HG03066 (cell line): ENCODE measurements at regions not wholly inside any gene's neighbourhood (a gene's known extent, or its start where the extent isn't known, plus 50 kb on each side); places are given as distances from the start of the nearest gene placed in this dataset.
"Not testable (repeated sequence)": the region's sequence is repeated elsewhere in the genome, so short reads cannot be mapped to it uniquely, and the experiment has no call there.

Experiments used
- ATAC-seq: cut with Tn5 transposase; IDR thresholded peaks from one replicate; pipeline ENCODE4 v1.9.1; 2021; ENCODE audit warnings: low read depth; ENCODE audit not compliant: unreplicated experiment

- no peak for ATAC-seq
Observed at GRCh38 chr5:116724971-116725370, 150.3 kb upstream of the SEMA6A start.

- no peak for ATAC-seq
Observed at GRCh38 chr5:116722651-116723050, 148.0 kb upstream of the SEMA6A start.

GRCh38 chr5:116719106-116719505, 144.5 kb upstream of the SEMA6A start:
- ATAC-seq, result no peak

GRCh38 chr5:116718317-116718716, 143.7 kb upstream of the SEMA6A start:
- ATAC-seq, result no peak

GRCh38 chr5:116709082-116709481, 134.5 kb upstream of the SEMA6A start:
- peak; percentile 63 for ATAC-seq

- not testable (repeated sequence) for ATAC-seq
Observed at GRCh38 chr5:116705121-116705519, 130.5 kb upstream of the SEMA6A start.

GRCh38 chr5:116703941-116704340, 129.3 kb upstream of the SEMA6A start:
- no peak for ATAC-seq

GRCh38 chr5:116703328-116703727, 128.7 kb upstream of the SEMA6A start:
- no peak for ATAC-seq

- ATAC-seq, result no peak
Observed at GRCh38 chr5:116702776-116703175, 128.2 kb upstream of the SEMA6A start.

GRCh38 chr5:116699332-116699731, 124.7 kb upstream of the SEMA6A start:
- no peak for ATAC-seq

- peak; percentile 75 for ATAC-seq
Observed at GRCh38 chr5:116696366-116696765, 121.7 kb upstream of the SEMA6A start.

- ATAC-seq, result no peak
Observed at GRCh38 chr5:116695681-116696080, 121.1 kb upstream of the SEMA6A start.

- ATAC-seq, result no peak
Observed at GRCh38 chr5:116686438-116686837, 111.8 kb upstream of the SEMA6A start.

GRCh38 chr5:116685931-116686330, 111.3 kb upstream of the SEMA6A start:
- no peak for ATAC-seq

- no peak for ATAC-seq
Observed at GRCh38 chr5:116685069-116685468, 110.4 kb upstream of the SEMA6A start.

GRCh38 chr5:116681334-116682013, 106.9 kb upstream of the SEMA6A start:
- ATAC-seq, result peak; percentile 97

GRCh38 chr5:116675626-116675910, 100.9 kb upstream of the SEMA6A start:
- ATAC-seq, result no peak

GRCh38 chr5:116674881-116675625, 100.4 kb upstream of the SEMA6A start:
- no peak for ATAC-seq

- no peak for ATAC-seq
Observed at GRCh38 chr5:116673453-116673852, 98.8 kb upstream of the SEMA6A start.

GRCh38 chr5:116672203-116672602, 97.6 kb upstream of the SEMA6A start:
- ATAC-seq, result no peak

- peak; percentile 97 for ATAC-seq
Observed at GRCh38 chr5:116671211-116671736, 96.7 kb upstream of the SEMA6A start.
